GM12878 (cell line): ENCODE measurements at regions not wholly inside any gene's neighbourhood (a gene's known extent, or its start where the extent isn't known, plus 50 kb on each side); places are given as distances from the start of the nearest gene placed in this dataset.

Source experiments
- ATAC-seq: fragments of 200-7000 bp; cut with Tn5 transposase; 3 replicates; pipeline ENCODE4 v1.9.1; 2020; ENCODE audit warnings: mild to moderate bottlenecking, moderate library complexity
- BruUV-seq: library from RNA; stranded (reverse); fragments of 400-500 nt; replicated peaks from 2 replicates; lab custom pipeline; 2021; lab: Mats Ljungman, UMichigan
- CTCF ChIA-PET: fragments of 300-600 bp; sonication (Branson Sonifier 250); formaldehyde crosslinking; extraction: SDS; loops from one replicate; lab custom pipeline; 2021; ENCODE audit warnings: inconsistent platforms; lab: Yijun Ruan, JAX
- POLR2A ChIA-PET: fragments of 350-600 bp; formaldehyde crosslinking; extraction: SDS; loops from one replicate; lab custom pipeline; 2021; ENCODE audit warnings: inconsistent platforms; lab: Charles Lee
- RAD21 ChIA-PET: fragments of 300-600 bp; sonication (Branson Sonifier 250); formaldehyde crosslinking; loops from one replicate; lab custom pipeline; 2023; ENCODE audit warnings: antibody characterized with exemption; ENCODE audit not compliant: unreplicated experiment; lab: Charles Lee
- SMC1A ChIA-PET: fragments of 300-600 bp; sonication (Branson Sonifier 250); formaldehyde crosslinking; loops from one replicate; lab custom pipeline; 2023; ENCODE audit not compliant: unreplicated experiment, uncharacterized antibody; lab: Charles Lee
- DNase-seq: peaks from one replicate; pipeline ENCODE4 v3.0.0-alpha.2; 2011; ENCODE audit warnings: low read depth, low spot score
- FAIRE-seq: peaks from 3 replicates; lab custom pipeline; 2011; peaks lifted over from hg19 to GRCh38; lab: Jason Lieb, UNC
- H2AFZ ChIP-seq: 2 replicates; pipeline ENCODE4 v1.6.0; 2011; ENCODE audit warnings: low read depth, low read length, control low read depth; ENCODE audit not compliant: control insufficient read depth
- H3K27ac ChIP-seq: 2 replicates; pipeline ENCODE4 v1.5.1; 2011; ENCODE audit warnings: control low read depth; ENCODE audit not compliant: control insufficient read depth, insufficient read depth
- H3K27me3 ChIP-seq, 2 experiments: replicated peaks in 1 of 2; 2 replicates each; pipeline versions ENCODE4 v1.6.0 to v1.6.1; 2011; ENCODE audit warnings: low read length in 1 of 2; ENCODE audit not compliant: control insufficient read depth in 2 of 2, insufficient read depth in 2 of 2
- H3K36me3 ChIP-seq, 2 experiments: 2 replicates each; pipeline ENCODE4 v1.5.1; 2011; ENCODE audit warnings: low read length in 1 of 2; ENCODE audit not compliant: control insufficient read depth in 2 of 2, insufficient read depth in 2 of 2
- H3K4me1 ChIP-seq: 2 replicates; pipeline ENCODE4 v1.6.1; 2011; ENCODE audit warnings: mild to moderate bottlenecking, low read length, moderate library complexity, mixed read lengths; ENCODE audit not compliant: control insufficient read depth, insufficient read depth
- H3K4me2 ChIP-seq: 2 replicates; pipeline ENCODE4 v1.6.0; 2011; ENCODE audit warnings: control low read depth; ENCODE audit not compliant: control insufficient read depth, insufficient read depth
- H3K4me3 ChIP-seq: fragments of 200-600 bp; sonication (generic); 2 replicates; pipeline ENCODE4 v1.5.1; 2016
- H3K79me2 ChIP-seq: 2 replicates; pipeline ENCODE4 v1.6.0; 2011; ENCODE audit warnings: low read length; ENCODE audit not compliant: control insufficient read depth, insufficient read depth
- H3K9ac ChIP-seq: 2 replicates; pipeline ENCODE4 v1.8.0; 2011; ENCODE audit warnings: low read length, control low read depth, mixed read lengths; ENCODE audit not compliant: control insufficient read depth, insufficient read depth
- H3K9me3 ChIP-seq: replicated peaks from 3 replicates; pipeline ENCODE4 v1.5.1; 2011; ENCODE audit warnings: mild to moderate bottlenecking, low read length; ENCODE audit not compliant: control insufficient read depth, insufficient read depth
- H4K20me1 ChIP-seq: 2 replicates; pipeline ENCODE4 v1.6.0; 2011; ENCODE audit not compliant: control insufficient read depth, insufficient read depth
- ATF3 ChIP-seq: IDR thresholded peaks from 2 replicates; pipeline ENCODE4 v1.6.1; 2011; ENCODE audit warnings: low read depth, mild to moderate bottlenecking, low read length, moderate library complexity, borderline replicate concordance; ENCODE audit errors: extremely low read depth
- EED ChIP-seq: sonication (generic); IDR thresholded peaks from 2 replicates; pipeline ENCODE4 v1.6.1; 2016; ENCODE audit warnings: antibody characterized with exemption, low read depth
- HCFC1 ChIP-seq: fragments of 150-350 bp; IDR thresholded peaks from 2 replicates; pipeline ENCODE4 v1.6.1; 2014; ENCODE audit warnings: low read length
- LARP7 ChIP-seq: fragments of 450-650 bp; IDR thresholded peaks from 2 replicates; pipeline ENCODE4 v1.6.1; 2017; ENCODE audit warnings: mild to moderate bottlenecking
- MEF2A ChIP-seq: IDR thresholded peaks from 2 replicates; pipeline ENCODE4 v1.6.1; 2011; ENCODE audit warnings: low read depth, mild to moderate bottlenecking, low read length, moderate library complexity; ENCODE audit not compliant: insufficient read depth
- NKRF ChIP-seq: fragments of 450-650 bp; conservative IDR thresholded peaks from 2 replicates; pipeline ENCODE4 v1.6.1; 2017; ENCODE audit warnings: mild to moderate bottlenecking, moderate library complexity
- PAX5 ChIP-seq: IDR thresholded peaks from 2 replicates; pipeline ENCODE4 v1.6.1; 2011; ENCODE audit warnings: low read depth, low read length, borderline replicate concordance
- REST ChIP-seq: IDR thresholded peaks from 2 replicates; pipeline ENCODE4 v1.6.1; 2012; ENCODE audit warnings: mild to moderate bottlenecking, low read depth, low read length
- SKIL ChIP-seq: fragments of 450-650 bp; IDR thresholded peaks from 2 replicates; pipeline ENCODE4 v1.6.1; 2017; ENCODE audit warnings: mild to moderate bottlenecking, low read depth, inconsistent platforms; ENCODE audit not compliant: poor library complexity, severe bottlenecking
- TBL1XR1 ChIP-seq: IDR thresholded peaks from 2 replicates; pipeline ENCODE4 v1.6.1; 2012; ENCODE audit warnings: low read depth, low read length, improper control_type of control experiment
- ZNF207 ChIP-seq: fragments of 450-650 bp; IDR thresholded peaks from 2 replicates; pipeline ENCODE4 v1.6.1; 2014; ENCODE audit warnings: antibody characterized with exemption, mild to moderate bottlenecking, borderline replicate concordance
- ZNF217 ChIP-seq: fragments of 450-650 bp; IDR thresholded peaks from 2 replicates; pipeline ENCODE4 v1.6.1; 2017; ENCODE audit warnings: antibody characterized with exemption, mild to moderate bottlenecking
- WGBS: methylation state at CpG from one replicate; pipeline ENCODE4 v1.1.6; 2016; ENCODE audit warnings: low lambda C conversion rate; ENCODE audit not compliant: insufficient replicate concordance, insufficient coverage; ENCODE audit errors: missing lambda C conversion rate; 5-methylcytosine and 5-hydroxymethylcytosine counted together
- in situ Hi-C: fragments of 300-500 bp; cut with MboI; formaldehyde crosslinking; loops from 9 replicates; pipeline ENCODE4 v1.14.3; 2018; ENCODE audit warnings: mixed read lengths
- intact Hi-C: fragments of 100-400 bp; cut with micrococcal nuclease; formaldehyde crosslinking; loops from one replicate; pipeline ENCODE4 v1.14.2; 2022; ENCODE audit not compliant: unreplicated experiment

GRCh38 chr5:105687493-105687892 lies 1983.2 kb downstream of the EFNA5 start:
- Histone ChIP-seq H2AFZ (no peak overlapping the region), H3K9me3 (no peaks in the 10 kb centered on the region), H3K9ac (no peak overlapping the region), H3K27ac (no peak overlapping the region), H3K4me1 (no peaks in the 10 kb centered on the region), H3K27me3 (no peaks in the 10 kb centered on the region), H4K20me1 (no peaks in the 10 kb centered on the region), H3K79me2 (no peaks in the 10 kb centered on the region), H3K4me2 (no peak overlapping the region), H3K4me3 (no peak overlapping the region), H3K36me3 (no peaks in the 10 kb centered on the region)
- no peak for FAIRE-seq
- intact Hi-C loops = no loop called here
- RAD21 ChIA-PET = no interaction called here
- no peak for ATAC-seq
- POLR2A ChIA-PET = no interaction called here
- no peak for DNase-seq
- BruUV-seq = no TSS peak
- TF ChIP-seq NKRF (no peak), REST (no peak), SKIL (no peak), PAX5 (no peak), EED (no peak), ZNF207 (no peak), HCFC1 (no peak), MEF2A (no peak), ZNF217 (no peak), TBL1XR1 (no peak), ATF3 (no peak), LARP7 (no peak)
- SMC1A ChIA-PET = no interaction called here
- CTCF ChIA-PET = no interaction called here
- in situ Hi-C loops = no loop called here
- WGBS = 13% methylated on average over 3 of the region's 3 CpGs
